Activated T-cell treated with anti-CD3 and anti-CD28 coated beads, Interleukin-2, amount 50 U/mL, for 24 hours (primary cell): ENCODE measurements at regions not wholly inside any gene's neighbourhood (a gene's known extent, or its start where the extent isn't known, plus 50 kb on each side); places are given as distances from the start of the nearest gene placed in this dataset.

Experiments
- DNase-seq: peaks from one replicate; pipeline ENCODE4 v3.0.0-alpha.2; 2020
- H3K27ac Mint-ChIP-seq: 2 replicates; pipeline ENCODE4 v1.8.0; 2020; ENCODE audit warnings: mild to moderate bottlenecking, mixed read lengths
- H3K27me3 Mint-ChIP-seq: 2 replicates; pipeline ENCODE4 v1.8.0; 2020; ENCODE audit warnings: mixed read lengths
- H3K36me3 Mint-ChIP-seq: 2 replicates; pipeline ENCODE4 v1.8.0; 2020; ENCODE audit warnings: low read depth, mixed read lengths
- H3K4me1 Mint-ChIP-seq: 2 replicates; pipeline ENCODE4 v1.8.0; 2020; ENCODE audit warnings: low read depth, mixed read lengths
- H3K4me3 Mint-ChIP-seq: 2 replicates; pipeline ENCODE4 v1.8.0; 2020; ENCODE audit warnings: mild to moderate bottlenecking, moderate library complexity, mixed read lengths
- H3K9me3 Mint-ChIP-seq: 2 replicates; pipeline ENCODE4 v1.8.0; 2020; ENCODE audit warnings: mixed read lengths

GRCh38 chr20:62588458-62589149, 53.7 kb upstream of the SLCO4A1 start:
- Mint-ChIP-seq H3K27me3 (peaks cover 54% of the 10 kb centered on the region), H3K4me3 (no peak overlapping the region)
- no peak for DNase-seq

GRCh38 chr20:62589150-62589498, 53.2 kb upstream of the SLCO4A1 start:
- Mint-ChIP-seq H3K27ac (no peak overlapping the region), H3K9me3 (no peaks in the 10 kb centered on the region), H3K27me3 (peaks cover 54% of the 10 kb centered on the region), H3K4me3 (no peak overlapping the region), H3K36me3 (no peaks in the 10 kb centered on the region), H3K4me1 (peaks cover 2% of the 10 kb centered on the region)
- DNase-seq: no peak

More at GRCh38 chr20:62588458-62589149, 53.7 kb upstream of the SLCO4A1 start:
- Mint-ChIP-seq H3K27ac (no peak overlapping the region), H3K4me1 (peaks cover 2% of the 10 kb centered on the region), H3K36me3 (no peaks in the 10 kb centered on the region), H3K9me3 (no peaks in the 10 kb centered on the region)

GRCh38 chr20:62589720-62590119, 52.6 kb upstream of the SLCO4A1 start:
- Mint-ChIP-seq H3K27ac (no peak overlapping the region), H3K4me3 (no peak overlapping the region), H3K9me3 (no peaks in the 10 kb centered on the region), H3K36me3 (no peaks in the 10 kb centered on the region), H3K27me3 (peaks cover 57% of the 10 kb centered on the region), H3K4me1 (peaks cover 2% of the 10 kb centered on the region)
- DNase-seq: no peak

GRCh38 chr20:62590309-62591121, 51.8 kb upstream of the SLCO4A1 start:
- Mint-ChIP-seq H3K27me3 (peaks cover 58% of the 10 kb centered on the region), H3K4me3 (no peak overlapping the region), H3K4me1 (peaks cover 2% of the 10 kb centered on the region), H3K9me3 (no peaks in the 10 kb centered on the region), H3K27ac (no peak overlapping the region), H3K36me3 (no peaks in the 10 kb centered on the region)
- DNase-seq: no peak

GRCh38 chr20:62591122-62591468, 51.2 kb upstream of the SLCO4A1 start:
- DNase-seq: no peak
- Mint-ChIP-seq H3K27ac (no peak overlapping the region), H3K36me3 (no peaks in the 10 kb centered on the region), H3K4me3 (no peak overlapping the region), H3K27me3 (peaks cover 59% of the 10 kb centered on the region), H3K4me1 (peaks cover 4% of the 10 kb centered on the region), H3K9me3 (no peaks in the 10 kb centered on the region)

GRCh38 chr20:62591591-62591990, 50.7 kb upstream of the SLCO4A1 start:
- no peak for DNase-seq
- H3K27me3 Mint-ChIP-seq: peaks cover 62% of the 10 kb centered on the region
- no peaks in the 10 kb centered on the region for H3K9me3 Mint-ChIP-seq
- H3K4me3 Mint-ChIP-seq: no peak overlapping the region
- no peak overlapping the region for H3K27ac Mint-ChIP-seq
- peaks cover 4% of the 10 kb centered on the region for H3K4me1 Mint-ChIP-seq
- no peaks in the 10 kb centered on the region for H3K36me3 Mint-ChIP-seq
